ENCODE measurements at regions not wholly inside any gene's neighbourhood (a gene's known extent, or its start where the extent isn't known, plus 50 kb on each side); places are given as distances from the start of the nearest gene placed in this dataset.
"Not testable (repeated sequence)": the region's sequence is repeated elsewhere in the genome, so short reads cannot be mapped to it uniquely, and the experiment has no call there.

GRCh38 chr2:160583813-160584537, 90.4 kb upstream of the RBMS1 start:
- no peak for DNase-seq (ENCODE audit: low spot score)

DNA sequence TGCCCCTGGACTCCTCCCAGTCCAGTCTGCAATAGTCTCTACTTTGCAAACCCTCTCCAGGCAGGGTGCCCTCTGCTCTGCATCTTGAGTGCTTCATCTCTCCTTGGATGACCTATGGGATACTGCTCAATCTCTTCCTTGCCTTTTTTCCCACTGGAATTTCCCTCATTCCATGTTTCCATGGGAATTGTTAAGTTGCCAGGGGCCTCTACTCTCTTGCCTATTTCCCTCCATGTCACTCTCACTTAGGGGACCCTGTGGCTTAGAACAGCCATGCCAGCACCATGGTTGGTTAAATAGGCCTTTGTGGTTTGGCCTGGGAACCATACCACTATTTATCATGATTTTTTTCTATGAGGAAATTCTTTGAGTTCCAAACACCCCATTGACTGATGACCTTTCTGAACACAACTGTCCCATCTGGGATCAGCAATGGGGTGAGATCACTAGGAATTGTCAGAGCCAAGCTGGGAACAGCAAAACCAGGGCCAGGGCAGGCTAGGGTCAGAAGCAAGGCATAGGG, 91.4 kb upstream of the RBMS1 start:
- DNase-seq (ENCODE audit: low spot score), result peak; percentile 89

DNA sequence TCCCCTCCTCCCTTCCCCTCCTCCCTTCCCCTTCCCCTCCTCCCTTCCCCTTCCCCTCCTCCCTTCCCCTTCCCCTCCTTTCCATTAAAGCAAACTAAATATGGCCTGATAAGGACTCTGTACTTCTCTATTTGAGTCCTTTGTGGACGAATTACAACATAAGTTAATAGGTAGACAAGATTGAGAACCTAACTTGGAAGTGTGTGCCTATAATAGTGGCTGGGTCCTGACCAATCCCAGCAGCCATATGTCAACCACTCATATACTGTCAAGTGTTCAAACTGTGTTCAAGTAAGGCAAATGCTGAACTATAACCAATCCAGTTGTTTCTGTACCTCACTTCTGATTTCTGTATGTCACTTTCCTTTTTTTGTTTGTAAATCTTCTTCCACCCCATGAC, 97.1 kb upstream of the RBMS1 start:
- DNase-seq (ENCODE audit: low spot score), result no peak

DNA sequence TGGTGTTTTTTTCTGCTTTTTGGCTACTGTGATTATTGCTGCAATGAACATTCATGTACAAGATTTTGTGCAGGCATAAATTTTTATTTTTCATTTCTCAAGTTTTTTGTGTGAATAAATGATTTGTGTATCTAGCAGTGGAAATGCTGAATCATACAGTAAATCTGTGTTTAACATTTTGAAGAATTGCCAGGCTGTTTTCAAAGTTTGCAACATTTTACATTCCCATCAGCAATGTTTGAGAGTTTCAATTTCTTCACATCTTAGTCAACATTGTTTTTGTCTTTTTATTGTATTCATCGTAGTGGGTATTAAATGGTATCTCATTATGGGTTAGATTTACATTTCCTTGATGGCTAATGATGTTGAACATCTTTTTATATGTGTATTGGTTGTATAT, 98.8 kb upstream of the RBMS1 start:
- no peak for DNase-seq (ENCODE audit: low spot score)

DNA sequence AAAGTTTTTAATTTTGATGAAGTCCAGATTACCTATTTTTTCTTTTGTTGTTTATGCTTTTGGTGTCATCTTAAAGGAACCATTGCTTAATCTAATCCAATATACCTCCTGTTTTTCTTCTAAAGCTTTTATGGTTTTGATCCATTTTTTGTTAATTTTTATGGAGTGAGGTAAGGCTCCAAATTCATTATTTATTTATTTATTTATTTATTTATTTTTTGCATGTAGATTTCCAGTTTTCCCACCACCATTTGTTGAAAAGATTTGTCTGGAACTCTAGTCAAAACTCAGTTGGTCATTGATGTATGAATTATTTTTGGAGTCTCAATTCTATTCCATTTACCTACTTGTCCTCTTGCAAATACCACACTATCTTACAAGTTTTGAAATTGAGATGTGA, 99.4 kb upstream of the RBMS1 start:
- DNase-seq (ENCODE audit: low spot score), result no peak

GRCh38 chr2:160596441-160596840, 102.8 kb upstream of the RBMS1 start:
- DNase-seq (ENCODE audit: low spot score), result no peak

GRCh38 chr2:160600437-160600836, 106.8 kb upstream of the RBMS1 start:
- not testable (repeated sequence) for DNase-seq (ENCODE audit: low spot score)

DNA sequence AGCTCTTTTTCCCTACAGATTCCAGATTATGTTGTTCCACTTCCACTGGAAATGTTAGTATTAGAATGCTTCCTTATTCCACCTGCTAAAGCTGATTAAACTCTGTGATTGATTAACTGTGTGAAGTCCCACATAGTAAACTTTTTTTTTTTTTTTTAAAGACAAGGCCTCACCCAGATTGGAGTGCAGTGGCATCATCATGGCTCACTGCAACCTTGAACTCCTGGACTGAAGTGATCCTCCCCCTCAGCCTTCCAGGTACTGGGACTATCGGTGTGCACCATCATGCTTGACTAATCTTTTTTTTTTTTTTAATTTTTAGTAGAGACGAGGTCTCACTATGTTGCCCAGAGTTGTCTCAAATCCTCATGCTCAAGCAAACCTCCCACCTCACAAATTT, 108.5 kb upstream of the RBMS1 start:
- DNase-seq (ENCODE audit: low spot score), result no peak

DNA sequence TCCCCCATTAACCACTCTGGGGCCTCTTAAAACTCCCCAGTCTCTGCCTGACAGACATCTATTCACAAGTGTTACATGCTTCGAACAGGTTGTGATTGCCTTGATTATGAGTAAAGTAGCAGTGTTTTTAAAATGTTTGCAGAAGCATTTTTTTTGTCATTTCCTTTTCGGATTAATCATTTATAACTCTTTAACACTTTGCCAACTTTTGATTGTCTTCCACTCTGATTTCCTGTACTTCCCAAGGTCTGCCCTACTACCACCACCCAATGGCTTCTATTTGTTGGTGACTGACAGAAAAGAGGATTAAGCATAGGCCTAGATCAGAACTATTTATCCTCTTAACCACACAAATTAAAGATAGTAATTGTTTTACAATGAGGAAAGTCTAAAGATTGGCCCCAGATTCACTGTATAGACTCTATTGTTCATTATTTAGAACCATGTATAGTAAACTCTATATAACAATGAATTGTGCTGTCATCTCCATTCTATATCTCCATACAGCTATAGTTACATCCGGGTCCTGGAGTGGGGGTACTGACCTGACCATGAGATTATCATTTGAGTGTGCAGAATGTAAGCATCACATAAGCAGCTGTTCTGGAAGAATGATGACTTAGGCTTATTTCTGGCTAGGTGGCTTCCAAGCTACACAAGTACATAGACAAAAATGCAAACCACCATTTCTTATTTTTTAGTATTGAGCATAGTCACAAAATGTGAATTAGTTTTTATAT, 110.3 kb upstream of the RBMS1 start:
- no peak for DNase-seq (ENCODE audit: low spot score)

DNA sequence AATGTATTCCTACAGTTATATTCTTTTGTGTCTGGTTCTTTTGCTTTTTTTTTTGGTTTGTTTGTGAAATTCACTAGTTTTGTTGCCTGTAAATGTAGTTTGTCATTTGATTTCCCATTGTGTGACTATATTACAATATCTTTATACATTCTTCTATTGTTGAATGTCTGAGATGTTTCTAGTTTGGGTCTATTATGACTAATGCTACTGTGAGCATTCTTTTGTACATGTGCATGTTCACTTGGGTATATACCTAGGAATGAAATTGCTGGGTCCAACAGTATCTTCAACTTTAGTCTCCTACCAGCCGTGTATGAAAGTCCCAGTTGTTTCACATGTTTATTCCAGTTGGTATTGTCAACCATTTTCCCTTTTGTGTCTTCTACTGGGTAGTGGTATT, 112.7 kb upstream of the RBMS1 start:
- no peak for DNase-seq (ENCODE audit: low spot score)

GRCh38 chr2:160608599-160608998, 115.0 kb upstream of the RBMS1 start:
- no peak for DNase-seq (ENCODE audit: low spot score)

GRCh38 chr2:160609346-160609745, 115.7 kb upstream of the RBMS1 start:
- DNase-seq (ENCODE audit: low spot score), result no peak

- DNase-seq (ENCODE audit: low spot score), result no peak
Measured at GRCh38 chr2:160610041-160610440, 116.4 kb upstream of the RBMS1 start.

GRCh38 chr2:160612266-160612856, 118.8 kb upstream of the RBMS1 start:
- no peak for DNase-seq (ENCODE audit: low spot score)

GRCh38 chr2:160613466-160614153, 120.0 kb upstream of the RBMS1 start:
- DNase-seq (ENCODE audit: low spot score), result peak; percentile 82

- DNase-seq (ENCODE audit: low spot score), result no peak
Measured at GRCh38 chr2:160614391-160614790, 120.8 kb upstream of the RBMS1 start.

GRCh38 chr2:160615706-160616105, 122.1 kb upstream of the RBMS1 start:
- no peak for DNase-seq (ENCODE audit: low spot score)

- DNase-seq (ENCODE audit: low spot score), result no peak
Measured at GRCh38 chr2:160616149-160616548, 122.5 kb upstream of the RBMS1 start.

GRCh38 chr2:160621748-160622147, 128.1 kb upstream of the RBMS1 start:
- no peak for DNase-seq (ENCODE audit: low spot score)

- DNase-seq (ENCODE audit: low spot score), result not testable (repeated sequence)
Measured at GRCh38 chr2:160628020-160628637, 134.5 kb upstream of the RBMS1 start.

DNA sequence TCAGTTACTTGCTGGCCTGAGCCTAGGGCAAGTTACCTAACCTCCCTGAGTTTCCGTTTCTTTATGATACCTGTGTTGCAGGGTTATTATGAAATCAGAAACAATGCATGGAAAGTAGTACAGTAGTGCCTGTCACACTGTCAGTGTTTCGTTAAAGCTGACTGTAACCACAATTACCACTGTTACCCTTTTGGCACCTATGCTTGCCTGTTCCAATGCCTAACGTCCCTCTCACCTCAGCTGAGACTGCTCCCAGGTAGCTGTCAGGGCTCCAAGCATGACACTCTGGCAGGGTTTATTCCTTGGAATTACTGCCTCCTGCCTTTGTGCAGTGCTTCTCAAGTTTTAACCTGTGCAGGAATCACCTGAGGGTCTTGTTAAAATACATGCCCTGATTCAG, 135.2 kb upstream of the RBMS1 start:
- DNase-seq (ENCODE audit: low spot score), result no peak

All from A172 (cell line).